CD4-positive, CD25-positive, alpha-beta regulatory T cell (primary cell): ENCODE measurements at regions not wholly inside any gene's neighbourhood (a gene's known extent, or its start where the extent isn't known, plus 50 kb on each side); places are given as distances from the start of the nearest gene placed in this dataset.

Experiments used
- ATAC-seq, 2 donors: fragments of 150-1000 bp; cut with Tn5 transposase; one replicate each; pipeline ENCODE4 v1.10.0; 2021; ENCODE audit warnings: low read depth in 2 of 2, moderate number of reproducible peaks in 2 of 2, moderate library complexity in 1 of 2
- DNase-seq, 3 donors: peaks; one replicate each; pipeline versions ENCODE4 v3.0.0 to v3.0.0-alpha.2; 2012 to 2022; ENCODE audit warnings: mixed read lengths in 1 of 3
- H3K27ac ChIP-seq: one replicate; pipeline ENCODE4 v1.7.0; 2013; ENCODE audit warnings: mild to moderate bottlenecking, low read length; ENCODE audit not compliant: insufficient read depth, poor library complexity, severe bottlenecking
- H3K27me3 ChIP-seq: one replicate; pipeline ENCODE4 v1.7.0; 2013; ENCODE audit warnings: low read length; ENCODE audit not compliant: control insufficient read depth, insufficient read depth
- H3K36me3 ChIP-seq: one replicate; pipeline ENCODE4 v1.7.0; 2013; ENCODE audit warnings: mild to moderate bottlenecking, low read length, moderate library complexity; ENCODE audit not compliant: control insufficient read depth, insufficient read depth
- H3K4me1 ChIP-seq: 2 replicates; pipeline ENCODE4 v1.7.0; 2013; ENCODE audit warnings: mild to moderate bottlenecking, low read length; ENCODE audit not compliant: insufficient read depth, control insufficient read depth, poor library complexity, severe bottlenecking
- H3K4me3 ChIP-seq: one replicate; pipeline ENCODE4 v1.7.0; 2013; ENCODE audit warnings: low read depth, mild to moderate bottlenecking, low read length, moderate library complexity
- H3K9me3 ChIP-seq, 2 experiments: 1 replicate in 1 of 2; 2 replicates in 1 of 2; pipeline ENCODE4 v1.7.0; 2013; ENCODE audit warnings: low read length in 2 of 2, mild to moderate bottlenecking in 1 of 2, moderate library complexity in 1 of 2; ENCODE audit not compliant: control insufficient read depth in 2 of 2
- H3K27ac Mint-ChIP-seq, 3 donors: one replicate each; pipeline ENCODE4 v1.8.0; 2020 to 2022; ENCODE audit warnings: mild to moderate bottlenecking in 3 of 3, mixed read lengths in 3 of 3, moderate library complexity in 2 of 3
- H3K27me3 Mint-ChIP-seq: one replicate; pipeline ENCODE4 v1.8.0; 2022; ENCODE audit warnings: mild to moderate bottlenecking, mixed read lengths
- H3K36me3 Mint-ChIP-seq: one replicate; pipeline ENCODE4 v1.8.0; 2020; ENCODE audit warnings: mixed read lengths
- H3K4me1 Mint-ChIP-seq, 4 donors: one replicate each; pipeline ENCODE4 v1.8.0; 2020 to 2022; ENCODE audit warnings: mixed read lengths in 4 of 4, mild to moderate bottlenecking in 1 of 4
- H3K4me3 Mint-ChIP-seq, 4 donors: one replicate each; pipeline ENCODE4 v1.8.0; 2020 to 2022; ENCODE audit warnings: mild to moderate bottlenecking in 4 of 4, mixed read lengths in 4 of 4, moderate library complexity in 3 of 4
- H3K9me3 Mint-ChIP-seq, 7 donors: one replicate each; pipeline ENCODE4 v1.8.0; 2020 to 2022; ENCODE audit warnings: mixed read lengths in 7 of 7, mild to moderate bottlenecking in 3 of 7, moderate library complexity in 2 of 7

GRCh38 chrX:149060921-149061320, 444.2 kb downstream of the IDS start:
- H3K36me3 ChIP-seq = no peaks in the 10 kb centered on the region
- no peaks in the 10 kb centered on the region for H3K4me1 ChIP-seq
- no peak for DNase-seq
- H3K27me3 Mint-ChIP-seq = no peaks in the 10 kb centered on the region
- no peaks in the 10 kb centered on the region for H3K36me3 Mint-ChIP-seq
- no peaks in the 10 kb centered on the region for H3K4me1 Mint-ChIP-seq
- no peak overlapping the region for H3K4me3 ChIP-seq
- ATAC-seq = no peak
- no peaks in the 10 kb centered on the region for H3K9me3 ChIP-seq
- peaks cover 0 to 2% (median 0%) of the 10 kb centered on the region in 7 donors for H3K9me3 Mint-ChIP-seq
- no peak overlapping the region for H3K27ac Mint-ChIP-seq
- no peak overlapping the region for H3K4me3 Mint-ChIP-seq
- H3K27me3 ChIP-seq = no peaks in the 10 kb centered on the region
- no peak overlapping the region for H3K27ac ChIP-seq
